ACC112 (cell line): ENCODE measurements at regions not wholly inside any gene's neighbourhood (a gene's known extent, or its start where the extent isn't known, plus 50 kb on each side); places are given as distances from the start of the nearest gene placed in this dataset.

ENCODE experiments used
- H2AFZ ChIP-seq: fragments of 200-600 bp; sonication (generic); one replicate; pipeline ENCODE4 v1.6.0; 2017; ENCODE audit warnings: antibody characterized with exemption, low read length; ENCODE audit not compliant: unreplicated experiment
- H3K27ac ChIP-seq: fragments of 200-600 bp; sonication (generic); 2 replicates; pipeline ENCODE4 v1.5.1; 2014; ENCODE audit warnings: low read depth, mild to moderate bottlenecking, antibody characterized with exemption, low read length, moderate library complexity
- H3K27me3 ChIP-seq: fragments of 200-600 bp; sonication (generic); 2 replicates; pipeline ENCODE4 v1.6.1; 2014; ENCODE audit warnings: mild to moderate bottlenecking, antibody characterized with exemption, low read length, moderate library complexity, mixed read lengths; ENCODE audit not compliant: insufficient read depth
- H3K36me3 ChIP-seq: fragments of 200-600 bp; sonication (generic); 2 replicates; pipeline ENCODE4 v1.6.1; 2016; ENCODE audit warnings: mild to moderate bottlenecking, antibody characterized with exemption, low read length, moderate library complexity, mixed read lengths; ENCODE audit not compliant: insufficient read depth
- H3K4me1 ChIP-seq: fragments of 200-600 bp; sonication (generic); one replicate; pipeline ENCODE4 v1.6.1; 2016; ENCODE audit warnings: low read length, mixed read lengths; ENCODE audit not compliant: insufficient read depth, unreplicated experiment, control insufficient read depth
- H3K4me3 ChIP-seq: fragments of 200-600 bp; sonication (generic); 2 replicates; pipeline ENCODE4 v1.5.1; 2014; ENCODE audit warnings: mild to moderate bottlenecking, low read depth, low read length
- H3K79me2 ChIP-seq: fragments of 200-600 bp; sonication (generic); one replicate; pipeline ENCODE4 v1.6.0; 2016; ENCODE audit warnings: low read length; ENCODE audit not compliant: control insufficient read depth, unreplicated experiment, insufficient read depth

DNA sequence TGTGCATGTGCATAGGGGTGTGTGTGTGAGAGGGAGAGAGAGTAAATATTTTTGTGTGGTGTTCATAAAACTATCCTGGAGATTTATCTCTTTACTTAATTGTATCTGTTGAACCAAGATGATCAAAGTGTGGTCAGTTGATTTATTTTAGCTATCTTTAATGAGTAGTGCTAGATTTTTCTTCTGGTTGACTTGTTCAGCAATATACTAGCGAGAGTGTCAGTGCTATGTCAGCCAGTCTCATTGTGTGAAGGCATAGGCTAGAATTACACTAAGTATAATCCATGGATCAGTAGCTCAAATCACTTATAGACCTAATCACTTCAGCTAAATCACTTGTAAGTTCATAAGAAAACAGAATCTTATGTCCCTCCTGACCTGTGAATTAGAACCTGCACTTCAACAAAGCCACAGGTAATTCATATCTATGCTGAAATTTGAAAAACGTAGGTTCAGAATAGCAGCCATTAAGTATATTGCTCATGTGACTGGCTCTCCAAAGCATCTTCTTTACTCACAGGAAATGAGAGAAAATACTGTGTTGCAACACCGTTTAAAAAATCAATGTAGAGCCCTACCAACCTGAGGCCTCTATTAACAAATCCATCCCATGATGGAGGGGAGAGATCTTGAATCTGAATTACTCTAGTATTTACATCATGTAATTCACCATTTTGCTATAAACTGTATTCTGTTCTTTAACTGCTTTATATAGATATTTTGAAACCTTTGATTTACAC, 203.1 kb upstream of the ACTBL2 start:
- H3K79me2 ChIP-seq: no peaks in the 10 kb centered on the region
- H2AFZ ChIP-seq: no peak overlapping the region
- H3K27ac ChIP-seq: no peak overlapping the region

DNA sequence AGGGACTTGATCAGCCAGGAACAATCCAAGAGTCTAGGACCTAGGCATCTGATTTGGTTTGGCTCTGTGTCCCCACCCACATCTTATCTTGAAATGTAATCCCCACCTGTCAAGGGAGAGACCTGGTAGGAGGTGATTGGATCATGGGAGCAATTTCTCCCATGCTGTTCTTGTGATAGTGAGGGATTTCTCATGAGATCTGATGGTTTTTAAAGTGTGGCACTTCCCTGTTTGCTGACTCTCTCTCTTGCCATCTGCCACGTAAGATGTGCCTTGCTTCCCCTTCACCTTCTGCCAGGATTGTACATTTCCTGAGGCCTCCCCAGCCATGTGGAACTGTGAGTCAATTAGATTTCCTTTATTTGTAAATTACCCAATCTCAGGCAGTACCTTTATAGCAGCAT, 201.7 kb upstream of the ACTBL2 start:
- Histone ChIP-seq H3K36me3 (no peaks in the 10 kb centered on the region), H3K27me3 (no peaks in the 10 kb centered on the region), H3K4me3 (no peak overlapping the region), H3K79me2 (no peaks in the 10 kb centered on the region), H3K27ac (no peak overlapping the region), H3K4me1 (peaks cover 10% of the 10 kb centered on the region), H2AFZ (no peak overlapping the region)

More for the DNA sequence above, 203.1 kb upstream of the ACTBL2 start:
- no peaks in the 10 kb centered on the region for H3K36me3 ChIP-seq
- no peak overlapping the region for H3K4me3 ChIP-seq
- peaks cover 10% of the 10 kb centered on the region for H3K4me1 ChIP-seq
- H3K27me3 ChIP-seq: no peaks in the 10 kb centered on the region

DNA sequence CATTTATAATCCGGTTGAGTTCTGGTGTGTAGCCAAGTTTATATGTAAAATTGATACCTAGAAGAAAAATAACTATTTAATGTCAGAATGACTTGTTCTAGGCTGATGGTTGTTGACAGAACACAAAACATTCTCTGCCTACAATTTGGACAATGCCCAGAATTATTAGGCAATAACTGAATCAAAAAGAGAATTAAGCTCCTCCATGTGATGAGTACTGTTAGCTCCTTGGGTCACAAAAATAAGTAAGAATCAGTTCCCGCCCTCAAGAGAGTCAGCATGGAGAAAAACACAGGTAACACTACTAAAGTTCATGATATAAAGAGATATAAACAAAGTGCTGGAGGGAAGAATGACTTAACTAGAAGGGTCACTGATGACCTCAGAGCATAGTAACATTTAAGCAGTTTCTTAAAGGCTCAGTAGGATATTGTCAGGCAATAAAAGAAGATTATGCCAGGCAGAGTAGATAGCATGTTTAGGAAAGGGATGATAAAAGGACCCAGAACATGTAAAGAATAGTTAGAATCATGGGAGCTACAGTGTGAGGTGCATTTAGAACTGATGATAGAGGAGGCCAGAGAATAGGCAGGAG, 200.5 kb upstream of the ACTBL2 start:
- H3K27ac ChIP-seq: no peak overlapping the region
- H3K4me3 ChIP-seq: no peak overlapping the region
- H3K27me3 ChIP-seq: no peaks in the 10 kb centered on the region
- peaks cover 10% of the 10 kb centered on the region for H3K4me1 ChIP-seq
- no peaks in the 10 kb centered on the region for H3K36me3 ChIP-seq
- no peak overlapping the region for H2AFZ ChIP-seq
- no peaks in the 10 kb centered on the region for H3K79me2 ChIP-seq

- H3K27ac ChIP-seq: no peak overlapping the region
- H2AFZ ChIP-seq: no peak overlapping the region
Observed at GRCh38 chr5:57681942-57682341, 199.3 kb upstream of the ACTBL2 start.

GRCh38 chr5:57680686-57681085, 198.1 kb upstream of the ACTBL2 start:
- Histone ChIP-seq H3K27ac (no peak overlapping the region), H2AFZ (no peak overlapping the region), H3K79me2 (no peaks in the 10 kb centered on the region), H3K4me3 (no peak overlapping the region), H3K4me1 (peaks cover 17% of the 10 kb centered on the region), H3K27me3 (no peaks in the 10 kb centered on the region), H3K36me3 (no peaks in the 10 kb centered on the region)

More at GRCh38 chr5:57681942-57682341, 199.3 kb upstream of the ACTBL2 start:
- Histone ChIP-seq H3K4me1 (peaks cover 11% of the 10 kb centered on the region), H3K4me3 (no peak overlapping the region), H3K79me2 (no peaks in the 10 kb centered on the region), H3K27me3 (no peaks in the 10 kb centered on the region), H3K36me3 (no peaks in the 10 kb centered on the region)

GRCh38 chr5:57677235-57677634, 194.6 kb upstream of the ACTBL2 start:
- H2AFZ ChIP-seq: no peak overlapping the region
- no peak overlapping the region for H3K27ac ChIP-seq
- no peaks in the 10 kb centered on the region for H3K79me2 ChIP-seq
- H3K27me3 ChIP-seq: no peaks in the 10 kb centered on the region
- no peak overlapping the region for H3K4me3 ChIP-seq
- H3K4me1 ChIP-seq: peaks cover 7% of the 10 kb centered on the region
- H3K36me3 ChIP-seq: no peaks in the 10 kb centered on the region

DNA sequence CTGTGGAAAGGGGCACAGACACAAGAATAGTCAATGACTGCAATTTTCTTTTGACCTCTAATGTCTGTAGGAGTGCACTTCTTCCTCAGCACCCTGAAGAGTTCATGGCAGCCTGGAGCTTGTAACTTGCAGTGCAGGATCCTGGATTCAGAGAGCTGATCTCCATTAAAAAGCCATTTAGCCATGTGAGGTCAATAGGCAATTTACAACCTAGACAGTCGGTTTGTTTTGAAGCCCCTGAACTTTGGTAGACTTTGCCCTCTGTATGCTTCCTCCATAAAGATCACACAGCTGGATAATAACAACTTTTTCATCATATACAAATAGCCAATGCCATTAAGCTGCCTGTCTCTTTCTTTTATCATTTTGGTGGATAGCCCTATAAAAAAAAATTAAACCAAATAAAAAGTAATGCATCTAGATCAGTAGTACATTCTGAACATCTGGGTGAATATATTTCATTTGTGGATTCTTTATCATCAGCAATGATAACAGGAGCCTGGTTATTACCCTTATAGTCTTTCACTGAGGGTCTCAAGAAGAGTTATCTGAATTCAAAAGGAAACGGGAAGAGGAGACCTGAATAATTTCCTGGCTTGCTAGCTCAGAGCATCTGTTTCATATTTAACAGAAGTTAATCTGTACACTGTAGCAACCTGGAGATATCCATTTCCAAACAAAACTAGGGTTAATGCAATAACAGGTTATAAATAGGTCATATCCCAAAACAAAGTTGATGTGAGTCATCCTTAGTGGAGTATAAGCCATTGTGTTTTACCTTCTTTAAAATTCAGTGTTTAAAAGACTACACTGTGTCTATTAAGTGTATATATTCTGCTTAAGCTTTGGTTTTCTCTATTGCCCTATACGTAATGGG, 193.8 kb upstream of the ACTBL2 start:
- H3K4me3 ChIP-seq: no peak overlapping the region
- no peaks in the 10 kb centered on the region for H3K79me2 ChIP-seq
- no peak overlapping the region for H2AFZ ChIP-seq
- no peaks in the 10 kb centered on the region for H3K36me3 ChIP-seq
- H3K27ac ChIP-seq: no peak overlapping the region
- no peaks in the 10 kb centered on the region for H3K27me3 ChIP-seq
- H3K4me1 ChIP-seq: peaks cover 7% of the 10 kb centered on the region

DNA sequence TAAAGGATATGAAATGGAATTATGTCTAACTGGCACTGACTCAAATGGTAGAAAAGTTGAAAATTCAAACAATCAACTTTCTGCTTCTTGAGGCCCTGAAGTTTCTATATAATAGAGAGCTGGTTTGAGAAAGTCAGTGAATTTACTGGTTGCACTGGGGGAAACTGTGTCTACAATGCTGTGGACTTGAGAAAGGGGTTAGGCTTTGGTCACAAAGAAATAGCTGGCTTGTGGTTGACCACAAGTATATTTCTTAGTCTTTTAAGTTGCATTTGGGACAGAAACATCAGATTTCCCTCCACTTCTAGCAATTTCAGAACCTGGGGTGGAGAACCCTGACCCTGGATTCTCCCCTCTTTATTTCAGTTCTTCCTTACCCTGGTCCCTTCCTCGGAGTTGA, 192.6 kb upstream of the ACTBL2 start:
- no peaks in the 10 kb centered on the region for H3K36me3 ChIP-seq
- no peaks in the 10 kb centered on the region for H3K27me3 ChIP-seq
- no peak overlapping the region for H3K4me3 ChIP-seq
- no peak overlapping the region for H2AFZ ChIP-seq
- peaks cover 7% of the 10 kb centered on the region for H3K4me1 ChIP-seq
- H3K27ac ChIP-seq: no peak overlapping the region
- no peaks in the 10 kb centered on the region for H3K79me2 ChIP-seq

- Histone ChIP-seq H3K36me3 (no peaks in the 10 kb centered on the region), H3K4me3 (no peak overlapping the region), H2AFZ (no peak overlapping the region), H3K79me2 (no peaks in the 10 kb centered on the region), H3K27ac (no peak overlapping the region), H3K4me1 (peaks cover under 1% of the 10 kb centered on the region), H3K27me3 (no peaks in the 10 kb centered on the region)
Observed at GRCh38 chr5:57671371-57671770, 188.8 kb upstream of the ACTBL2 start.

DNA sequence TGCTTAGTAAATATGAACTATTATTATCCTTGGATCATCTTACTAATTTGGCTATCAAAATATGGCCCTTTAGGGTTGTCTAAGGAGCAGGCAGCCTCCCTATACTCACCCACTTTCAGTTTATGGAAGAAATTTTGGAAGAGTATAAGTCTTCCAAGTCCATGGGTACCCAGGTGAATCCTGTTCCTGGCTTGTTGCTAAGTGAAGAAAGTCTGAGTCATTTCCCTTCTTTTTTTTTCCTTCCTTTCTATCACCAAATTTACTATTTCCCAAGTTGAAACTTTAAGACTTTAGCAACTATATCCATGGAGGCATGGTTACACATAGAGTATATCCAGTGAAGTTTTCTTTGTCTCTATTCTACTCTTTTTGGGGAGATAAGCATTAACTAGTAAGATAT, 184.0 kb upstream of the ACTBL2 start:
- H3K27me3 ChIP-seq: no peaks in the 10 kb centered on the region
- H3K27ac ChIP-seq: no peak overlapping the region
- no peaks in the 10 kb centered on the region for H3K79me2 ChIP-seq

More for the DNA sequence above, 184.0 kb upstream of the ACTBL2 start:
- peaks cover 6% of the 10 kb centered on the region for H3K4me1 ChIP-seq
- no peak overlapping the region for H3K4me3 ChIP-seq
- no peaks in the 10 kb centered on the region for H3K36me3 ChIP-seq
- H2AFZ ChIP-seq: no peak overlapping the region
